NCI-H128 (cell line): ENCODE measurements at regions not wholly inside any gene's neighbourhood (a gene's known extent, or its start where the extent isn't known, plus 50 kb on each side); places are given as distances from the start of the nearest gene placed in this dataset.

Experiments
- DNase-seq: peaks from one replicate; lab custom pipeline; 2025; ENCODE audit not compliant: unreplicated experiment; lab: John Stamatoyannopoulos, UW

DNA sequence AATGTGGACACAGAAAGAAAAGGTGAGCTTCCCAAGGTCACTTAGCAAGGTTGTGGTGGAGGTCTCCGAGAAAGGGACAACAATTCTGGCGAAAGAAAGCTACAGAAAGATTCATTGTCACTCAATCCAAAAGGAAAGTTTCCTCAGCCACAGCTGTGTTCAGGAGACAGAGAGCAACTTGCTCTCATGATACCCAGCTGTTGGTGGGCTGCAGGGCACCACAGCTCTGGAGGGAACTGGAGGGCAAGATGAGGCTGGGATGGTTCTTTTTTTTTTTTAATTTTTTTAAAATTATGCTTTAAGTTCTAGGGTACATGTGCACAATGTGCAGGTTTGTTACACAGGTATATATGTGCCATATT, 50.7 kb upstream of the VTCN1 start:
- DNase-seq = no peak

DNA sequence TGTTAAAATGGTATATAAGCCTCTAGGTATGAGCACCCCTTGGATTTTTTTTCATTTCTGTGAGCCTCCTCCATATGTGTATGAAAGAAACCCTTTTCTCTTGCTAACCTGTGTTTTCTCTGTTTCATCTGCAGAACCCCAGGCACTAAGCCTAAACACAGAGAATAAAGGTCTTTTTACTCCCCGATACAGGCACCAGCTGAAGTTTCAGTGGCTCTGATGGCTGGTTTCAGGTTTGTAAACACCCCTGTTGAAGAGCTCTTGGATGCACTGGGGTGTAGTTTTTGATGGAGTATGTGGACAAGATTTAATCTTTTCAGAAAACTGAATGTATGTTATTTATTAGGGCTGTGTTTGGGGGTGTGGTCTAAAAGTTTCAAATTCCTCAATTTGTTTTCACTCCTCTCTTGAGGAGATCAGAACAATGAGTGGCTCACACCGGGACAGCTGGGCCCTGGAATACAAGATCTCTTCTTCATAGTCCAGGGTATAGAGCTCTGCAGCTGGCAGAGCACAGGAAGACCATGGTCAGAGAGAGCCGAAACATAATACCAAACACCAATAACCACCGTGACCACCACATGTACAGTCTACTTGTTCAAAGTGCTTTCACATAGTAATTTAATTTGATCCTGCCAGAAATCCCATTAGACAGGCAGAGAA, 50.2 kb upstream of the VTCN1 start:
- no peak for DNase-seq
